Liver (tissue), 3 donors: ENCODE measurements at regions not wholly inside any gene's neighbourhood (a gene's known extent, or its start where the extent isn't known, plus 50 kb on each side); places are given as distances from the start of the nearest gene placed in this dataset.

ENCODE experiments used
- EGR1 ChIP-seq, 2 donors: IDR thresholded peaks; 2 replicates each; pipeline ENCODE4 v1.6.1; 2016 to 2018; ENCODE audit warnings: antibody characterized with exemption in 2 of 2, low read depth in 2 of 2
- FOXA1 ChIP-seq: IDR thresholded peaks from 2 replicates; pipeline ENCODE4 v1.6.1; 2016; ENCODE audit warnings: antibody characterized with exemption
- HNF4G ChIP-seq: IDR thresholded peaks from 2 replicates; pipeline ENCODE4 v1.6.1; 2016; ENCODE audit warnings: antibody characterized with exemption
- JUND ChIP-seq, 2 donors: IDR thresholded peaks; 2 replicates each; pipeline ENCODE4 v1.6.1; 2016; ENCODE audit warnings: antibody characterized with exemption in 2 of 2
- RAD21 ChIP-seq, 2 donors: IDR thresholded peaks; 2 replicates each; pipeline ENCODE4 v1.6.1; 2016; ENCODE audit warnings: antibody characterized with exemption in 2 of 2, mild to moderate bottlenecking in 2 of 2
- RXRA ChIP-seq, 2 donors: IDR thresholded peaks; 2 replicates each; pipeline ENCODE4 v1.6.1; 2017 to 2018; ENCODE audit warnings: antibody characterized with exemption in 2 of 2, mild to moderate bottlenecking in 1 of 2
- SP1 ChIP-seq: IDR thresholded peaks from 2 replicates; pipeline ENCODE4 v1.6.1; 2018; ENCODE audit warnings: antibody characterized with exemption, mild to moderate bottlenecking
- TF ChIP-seq, protein P1 (sequence below): fragments of 150-350 bp; IDR thresholded peaks from 2 replicates; pipeline ENCODE4 v1.5.1; 2017; ENCODE audit warnings: improper control_type of control experiment, low read depth, low read length; ENCODE audit not compliant: missing input control
- TF ChIP-seq, protein P2 (sequence below): IDR thresholded peaks from 2 replicates; pipeline ENCODE4 v1.6.1; 2016; ENCODE audit warnings: antibody characterized with exemption
- donor health status: healthy.
- donor health status: healthy.

DNA sequence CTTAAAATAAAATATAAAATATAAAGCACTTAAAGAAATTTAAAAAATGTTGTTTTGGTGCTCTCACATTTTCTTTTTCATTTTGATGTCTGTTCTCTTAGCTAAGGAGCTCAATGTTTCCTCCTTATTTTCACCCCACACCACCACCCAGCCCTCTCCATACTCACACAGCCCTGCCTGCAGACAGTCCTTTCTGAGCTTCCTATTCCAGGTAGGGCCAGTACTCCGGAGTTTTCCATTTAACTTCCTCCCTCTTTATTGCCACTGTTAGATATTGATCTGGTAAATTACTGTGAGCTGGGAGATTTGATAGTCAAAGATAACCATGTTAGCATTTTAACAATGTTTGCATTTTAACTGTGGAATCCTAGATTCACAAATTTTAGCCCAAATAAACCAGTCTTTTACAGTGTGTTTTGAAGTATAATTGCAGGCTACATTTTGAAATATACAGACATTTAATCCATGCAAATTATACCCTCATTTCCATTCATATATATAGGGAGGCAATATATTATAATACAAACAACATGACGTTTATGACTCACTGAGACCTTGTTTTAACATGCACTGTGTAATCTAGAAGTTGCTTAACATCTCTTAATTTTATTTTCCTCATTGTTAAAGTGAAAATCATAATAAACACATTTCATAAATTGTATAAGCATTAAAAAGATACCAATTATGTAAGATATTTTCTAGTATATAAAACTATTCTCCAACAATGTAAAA, 927.1 kb downstream of the NR2F1-AS1 start:
- no peak for TF ChIP-seq RXRA (IDR thresholded peaks at IDR 0.05)
- TF ChIP-seq, protein P1, sequence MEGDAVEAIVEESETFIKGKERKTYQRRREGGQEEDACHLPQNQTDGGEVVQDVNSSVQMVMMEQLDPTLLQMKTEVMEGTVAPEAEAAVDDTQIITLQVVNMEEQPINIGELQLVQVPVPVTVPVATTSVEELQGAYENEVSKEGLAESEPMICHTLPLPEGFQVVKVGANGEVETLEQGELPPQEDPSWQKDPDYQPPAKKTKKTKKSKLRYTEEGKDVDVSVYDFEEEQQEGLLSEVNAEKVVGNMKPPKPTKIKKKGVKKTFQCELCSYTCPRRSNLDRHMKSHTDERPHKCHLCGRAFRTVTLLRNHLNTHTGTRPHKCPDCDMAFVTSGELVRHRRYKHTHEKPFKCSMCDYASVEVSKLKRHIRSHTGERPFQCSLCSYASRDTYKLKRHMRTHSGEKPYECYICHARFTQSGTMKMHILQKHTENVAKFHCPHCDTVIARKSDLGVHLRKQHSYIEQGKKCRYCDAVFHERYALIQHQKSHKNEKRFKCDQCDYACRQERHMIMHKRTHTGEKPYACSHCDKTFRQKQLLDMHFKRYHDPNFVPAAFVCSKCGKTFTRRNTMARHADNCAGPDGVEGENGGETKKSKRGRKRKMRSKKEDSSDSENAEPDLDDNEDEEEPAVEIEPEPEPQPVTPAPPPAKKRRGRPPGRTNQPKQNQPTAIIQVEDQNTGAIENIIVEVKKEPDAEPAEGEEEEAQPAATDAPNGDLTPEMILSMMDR: no peak
- TF ChIP-seq EGR1 (IDR thresholded peaks at IDR 0.05; ENCODE audit: low read depth in 2 of 2): no peak
- no peak for TF ChIP-seq JUND (IDR thresholded peaks at IDR 0.05)
- TF ChIP-seq HNF4G: no peak
- TF ChIP-seq FOXA1: no peak
- TF ChIP-seq, protein P2, sequence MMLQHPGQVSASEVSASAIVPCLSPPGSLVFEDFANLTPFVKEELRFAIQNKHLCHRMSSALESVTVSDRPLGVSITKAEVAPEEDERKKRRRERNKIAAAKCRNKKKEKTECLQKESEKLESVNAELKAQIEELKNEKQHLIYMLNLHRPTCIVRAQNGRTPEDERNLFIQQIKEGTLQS: no peak
- no peak for TF ChIP-seq SP1
- no peak for TF ChIP-seq RAD21 (IDR thresholded peaks at IDR 0.05)
